ENCODE measurements at regions not wholly inside any gene's neighbourhood (a gene's known extent, or its start where the extent isn't known, plus 50 kb on each side); places are given as distances from the start of the nearest gene placed in this dataset.
"Not testable (repeated sequence)": the region's sequence is repeated elsewhere in the genome, so short reads cannot be mapped to it uniquely, and the experiment has no call there.

DNA sequence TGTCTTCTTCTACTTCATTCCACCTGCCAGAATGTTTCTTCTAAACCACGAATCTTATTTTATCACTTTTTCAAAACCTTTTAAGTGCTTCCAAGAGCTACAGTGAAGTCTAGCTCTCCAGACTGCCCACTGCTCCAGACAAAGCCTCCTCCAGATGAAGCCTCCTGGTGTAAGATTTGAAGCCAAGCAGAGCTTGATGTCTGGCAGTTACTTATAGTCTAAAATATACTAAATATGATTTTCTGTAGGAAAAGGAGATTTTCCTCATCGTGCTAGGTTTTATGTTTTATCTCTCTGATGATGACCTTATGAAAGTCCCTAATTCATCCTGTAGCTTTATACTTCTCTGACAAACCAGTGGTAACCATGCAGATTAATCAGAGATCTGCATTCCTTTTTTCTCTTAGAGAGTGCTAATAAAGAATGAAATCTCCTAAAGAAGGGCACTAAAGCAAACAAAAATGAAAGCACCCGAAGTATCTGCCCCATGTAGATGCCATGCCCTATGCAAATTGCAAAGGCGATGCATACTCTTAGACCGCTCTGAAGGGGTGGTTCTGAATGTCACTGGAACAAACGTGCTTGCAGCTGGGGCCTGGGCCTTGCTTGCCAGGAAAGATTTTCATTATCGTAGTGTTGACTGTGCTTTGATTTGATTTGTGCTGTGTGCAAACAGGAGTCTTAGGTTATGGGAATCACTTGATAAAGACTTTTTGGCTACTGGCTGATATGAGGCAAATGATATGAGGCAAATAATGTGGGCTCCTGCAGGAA, 314.2 kb downstream of the PID1 start:
- TF ChIP-seq JUND (IDR thresholded peaks at IDR 0.05; ENCODE audit: low read depth) = no peak
- in situ Hi-C loops (cut with HindIII; ENCODE audit: low pct_unique_long_range_greater_than_20kb, low sequenced_read_pairs) = no loop called here
- DNase-seq (ENCODE audit: low read depth in 1 of 2, low spot score in 1 of 2) = no peak

DNA sequence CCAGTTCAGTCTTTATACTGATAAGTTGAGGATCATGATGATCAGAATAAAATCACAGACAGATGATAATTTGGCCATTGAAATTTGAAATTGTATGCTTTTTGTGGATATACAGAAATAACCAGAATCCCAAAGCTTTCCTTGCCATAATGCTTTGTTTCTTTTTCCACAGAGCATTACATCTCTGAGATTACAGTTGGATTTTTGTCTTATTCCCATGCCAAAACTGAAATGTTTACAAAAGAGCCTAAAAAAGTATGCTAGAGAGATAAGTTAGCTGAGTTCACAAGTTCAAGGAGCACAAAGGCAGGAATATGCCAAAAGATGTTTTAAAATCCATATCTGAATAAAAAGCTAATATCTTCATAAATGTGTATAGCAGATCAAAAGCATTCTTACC, 321.3 kb downstream of the PID1 start:
- no peak for DNase-seq (ENCODE audit: low read depth in 1 of 2, low spot score in 1 of 2)
- TF ChIP-seq JUND (IDR thresholded peaks at IDR 0.05; ENCODE audit: low read depth) = no peak
- in situ Hi-C loops (cut with HindIII; ENCODE audit: low pct_unique_long_range_greater_than_20kb, low sequenced_read_pairs) = no loop called here

DNA sequence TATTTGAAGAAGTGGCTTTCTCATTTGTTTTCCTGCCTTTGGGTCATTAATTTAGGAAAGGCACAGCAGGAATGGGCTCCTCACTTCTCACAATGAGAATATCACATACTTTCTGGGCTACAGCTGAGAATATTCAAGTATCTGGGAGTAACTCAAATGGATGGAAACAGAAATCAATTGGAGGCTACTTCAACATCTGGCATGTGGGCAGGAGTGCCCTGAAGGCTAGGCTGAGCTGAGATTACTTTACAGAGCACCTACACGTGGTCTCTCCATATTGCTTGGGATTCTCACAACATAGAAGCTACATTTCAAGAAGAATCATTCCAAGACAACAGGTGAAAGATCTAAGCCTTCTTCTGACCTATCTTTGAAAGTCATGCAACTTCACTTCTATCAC, 325.4 kb downstream of the PID1 start:
- no peak for DNase-seq (ENCODE audit: low read depth in 1 of 2, low spot score in 1 of 2)
- in situ Hi-C loops (cut with HindIII; ENCODE audit: low pct_unique_long_range_greater_than_20kb, low sequenced_read_pairs) = no loop called here
- TF ChIP-seq JUND (IDR thresholded peaks at IDR 0.05; ENCODE audit: low read depth) = no peak

DNA sequence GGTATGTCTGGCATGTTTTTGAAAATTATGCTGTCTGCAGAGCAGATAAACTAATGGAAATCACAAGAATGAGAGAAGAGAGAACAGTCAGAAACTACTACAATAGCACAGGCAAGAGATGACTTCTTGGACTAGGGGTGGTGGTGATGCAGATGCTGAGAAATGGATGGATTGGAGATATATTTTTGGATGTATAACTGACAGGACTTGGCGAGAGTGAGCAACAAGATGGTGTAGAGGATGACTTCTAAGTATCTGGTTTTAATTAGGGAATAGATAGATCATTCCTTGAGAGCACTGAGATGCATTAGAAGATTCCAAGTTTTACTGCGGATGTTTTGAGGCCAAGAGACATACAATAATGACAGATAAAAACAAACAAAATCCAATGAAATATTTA, 328.2 kb downstream of the PID1 start:
- DNase-seq (ENCODE audit: low read depth in 1 of 2, low spot score in 1 of 2) = no peak
- TF ChIP-seq JUND (IDR thresholded peaks at IDR 0.05; ENCODE audit: low read depth) = no peak
- in situ Hi-C loops (cut with HindIII; ENCODE audit: low pct_unique_long_range_greater_than_20kb, low sequenced_read_pairs) = no loop called here

DNA sequence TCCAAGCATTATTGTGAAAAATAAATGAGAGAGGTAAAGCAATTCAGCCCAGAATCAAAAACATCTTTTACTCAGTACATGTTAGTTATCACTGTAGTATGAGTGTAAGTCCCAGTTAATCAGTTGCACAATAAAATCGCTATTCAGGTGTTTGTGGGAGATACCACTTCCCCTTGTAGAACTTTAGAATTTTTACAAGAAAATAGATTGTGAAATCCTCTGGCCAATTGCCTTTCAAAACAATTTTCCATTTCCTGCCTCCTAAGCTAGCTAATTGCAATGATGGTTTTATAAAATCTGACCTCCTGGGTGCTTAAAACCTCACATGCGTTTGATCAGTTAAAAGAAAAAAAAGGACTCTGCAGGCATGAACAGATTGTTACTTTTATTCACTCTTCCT, 332.5 kb downstream of the PID1 start:
- no peak for TF ChIP-seq JUND (IDR thresholded peaks at IDR 0.05; ENCODE audit: low read depth)
- DNase-seq (ENCODE audit: low read depth in 1 of 2, low spot score in 1 of 2) = no peak
- in situ Hi-C loops (cut with HindIII; ENCODE audit: low pct_unique_long_range_greater_than_20kb, low sequenced_read_pairs) = no loop called here

DNA sequence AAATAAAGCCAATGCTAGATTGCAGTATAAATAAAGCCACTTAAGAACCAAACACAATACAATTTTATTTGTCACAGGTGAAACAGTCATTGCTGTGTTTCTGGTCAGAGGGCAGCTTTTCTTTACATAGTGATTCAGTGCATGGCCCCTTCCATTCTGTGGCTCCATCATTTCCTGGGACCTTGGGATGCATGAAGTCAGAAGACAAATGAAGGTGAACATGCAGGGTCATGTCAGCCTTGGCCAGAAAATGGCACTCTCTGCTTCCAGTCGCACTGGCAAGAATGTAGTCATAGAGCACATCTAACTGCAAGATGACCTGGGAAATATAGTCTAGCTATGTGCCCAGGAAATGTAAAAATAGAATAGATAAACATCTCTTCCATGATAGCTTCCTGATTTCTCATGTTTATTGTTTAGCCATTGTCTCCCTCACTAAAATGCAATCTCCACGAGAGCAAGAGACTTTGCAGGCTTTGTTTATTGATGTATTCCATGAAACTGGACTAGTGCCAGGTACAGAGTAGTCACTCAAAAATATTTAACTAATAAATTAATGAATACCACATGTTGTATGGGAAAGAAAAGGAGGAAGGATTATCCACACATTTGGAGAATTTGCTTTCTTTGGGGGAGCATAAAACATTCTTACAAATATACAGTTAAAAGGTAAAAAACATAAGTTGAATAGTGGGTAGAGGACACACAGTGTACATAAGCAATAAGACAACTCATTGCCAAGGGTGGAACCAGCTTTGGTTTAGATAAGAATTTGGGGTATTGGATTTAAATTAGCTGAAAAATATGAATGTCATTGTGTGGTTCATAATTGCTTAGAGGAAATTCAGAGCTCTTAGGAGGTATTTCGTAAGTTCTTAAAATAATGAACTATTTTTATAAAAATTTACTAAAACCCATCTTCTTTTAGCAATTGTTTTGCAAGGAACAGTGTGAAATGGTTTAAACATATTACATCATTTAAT, 343.8 kb downstream of the PID1 start:
- no peak for DNase-seq (ENCODE audit: low read depth in 1 of 2, low spot score in 1 of 2)
- no peak for TF ChIP-seq JUND (IDR thresholded peaks at IDR 0.05; ENCODE audit: low read depth)
- in situ Hi-C loops (cut with HindIII; ENCODE audit: low pct_unique_long_range_greater_than_20kb, low sequenced_read_pairs) = no loop called here

DNA sequence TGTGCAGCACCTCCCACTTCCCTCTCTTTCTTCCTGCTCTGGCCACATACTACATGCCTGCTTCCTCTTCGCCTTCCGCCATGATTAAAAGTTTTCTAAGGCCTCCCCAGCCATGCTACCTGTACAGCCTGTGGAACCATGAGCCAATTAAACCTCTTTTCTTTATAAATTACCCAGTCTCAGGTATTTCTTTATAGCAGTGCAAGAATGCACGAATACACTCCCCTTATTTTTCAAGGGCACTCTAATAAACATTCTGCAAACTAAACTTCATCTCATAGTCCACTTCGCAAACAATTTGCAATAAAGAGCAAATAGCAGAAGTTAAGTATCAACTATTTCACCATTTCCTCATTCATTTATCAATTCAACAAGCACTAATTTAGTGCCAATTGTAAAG, 351.3 kb downstream of the PID1 start:
- no peak for TF ChIP-seq JUND (IDR thresholded peaks at IDR 0.05; ENCODE audit: low read depth)
- DNase-seq (ENCODE audit: low read depth in 1 of 2, low spot score in 1 of 2) = no peak
- in situ Hi-C loops (cut with HindIII; ENCODE audit: low pct_unique_long_range_greater_than_20kb, low sequenced_read_pairs) = no loop called here

DNA sequence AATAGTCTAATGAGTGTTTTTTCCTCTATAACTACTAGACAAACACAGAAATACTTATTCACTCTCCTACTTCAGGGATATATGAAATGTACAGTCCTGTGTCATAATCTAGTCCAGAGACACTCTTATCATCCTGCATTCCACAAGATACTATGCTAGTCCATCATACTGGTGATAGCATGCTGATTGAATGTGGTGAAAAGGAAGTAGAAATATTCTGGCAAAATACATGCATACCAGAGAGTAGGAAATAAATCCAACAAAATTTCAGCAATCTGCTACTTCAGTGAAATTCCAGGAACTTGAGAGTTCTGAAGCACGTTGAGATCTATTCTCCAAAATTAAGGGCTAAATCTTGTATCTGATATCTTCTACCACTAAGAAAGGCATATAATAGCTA, 353.9 kb downstream of the PID1 start:
- in situ Hi-C loops (cut with HindIII; ENCODE audit: low pct_unique_long_range_greater_than_20kb, low sequenced_read_pairs) = no loop called here
- TF ChIP-seq JUND (IDR thresholded peaks at IDR 0.05; ENCODE audit: low read depth) = no peak
- no peak for DNase-seq (ENCODE audit: low read depth in 1 of 2, low spot score in 1 of 2)

DNA sequence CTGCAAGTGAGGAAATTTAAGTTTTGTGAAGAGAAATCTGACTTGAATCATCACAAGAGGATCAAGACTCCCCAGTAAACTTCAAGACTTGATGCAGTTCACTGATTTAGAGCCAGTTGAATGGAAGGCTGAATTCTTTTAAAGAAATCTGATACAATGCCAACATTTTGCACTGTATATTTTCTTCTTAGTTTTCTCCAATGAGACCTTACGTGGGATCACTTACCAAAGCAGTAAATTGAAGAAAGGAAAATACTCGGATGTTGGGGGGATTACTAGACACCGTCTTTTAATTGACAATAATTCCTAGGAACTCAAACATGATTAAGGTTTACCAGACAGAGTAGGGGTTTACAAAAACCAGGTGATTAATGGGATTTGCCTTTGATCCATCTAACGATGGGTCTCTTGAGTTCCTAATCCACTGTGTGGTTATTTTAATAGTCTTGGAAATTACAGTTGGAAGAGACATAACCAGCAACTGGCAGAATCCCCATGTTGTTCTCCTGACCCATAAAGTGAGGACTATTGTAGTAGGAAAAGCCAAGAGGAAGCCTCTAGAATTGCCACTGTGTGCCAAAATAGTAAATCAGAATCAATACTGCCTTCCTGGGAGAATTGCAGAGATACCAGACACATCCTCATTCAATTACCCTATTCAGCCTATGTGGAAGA, 354.5 kb downstream of the PID1 start:
- in situ Hi-C loops (cut with HindIII; ENCODE audit: low pct_unique_long_range_greater_than_20kb, low sequenced_read_pairs) = no loop called here
- DNase-seq (ENCODE audit: low read depth in 1 of 2, low spot score in 1 of 2) = no peak
- no peak for TF ChIP-seq JUND (IDR thresholded peaks at IDR 0.05; ENCODE audit: low read depth)

DNA sequence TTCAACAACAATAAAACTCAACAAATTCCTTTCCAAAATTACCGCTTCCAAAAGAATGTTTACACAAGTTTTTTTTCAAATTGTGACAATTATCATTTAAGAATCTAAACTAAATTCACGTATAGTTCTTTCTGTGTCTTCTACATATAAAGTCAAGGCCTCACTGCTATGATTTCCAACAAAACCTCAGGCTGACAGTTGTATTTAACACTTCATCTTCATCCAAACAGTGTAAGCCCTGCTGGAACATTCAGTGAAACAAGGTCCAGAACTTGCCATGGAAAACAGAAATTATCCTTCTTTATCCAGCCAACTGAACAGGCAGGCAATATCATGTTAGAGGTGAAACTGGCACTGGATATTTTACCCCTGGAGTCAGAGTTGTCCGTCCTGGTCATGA, 357.9 kb downstream of the PID1 start:
- in situ Hi-C loops (cut with HindIII; ENCODE audit: low pct_unique_long_range_greater_than_20kb, low sequenced_read_pairs) = no loop called here
- TF ChIP-seq JUND (IDR thresholded peaks at IDR 0.05; ENCODE audit: low read depth) = no peak
- DNase-seq (ENCODE audit: low read depth in 1 of 2, low spot score in 1 of 2) = no peak

DNA sequence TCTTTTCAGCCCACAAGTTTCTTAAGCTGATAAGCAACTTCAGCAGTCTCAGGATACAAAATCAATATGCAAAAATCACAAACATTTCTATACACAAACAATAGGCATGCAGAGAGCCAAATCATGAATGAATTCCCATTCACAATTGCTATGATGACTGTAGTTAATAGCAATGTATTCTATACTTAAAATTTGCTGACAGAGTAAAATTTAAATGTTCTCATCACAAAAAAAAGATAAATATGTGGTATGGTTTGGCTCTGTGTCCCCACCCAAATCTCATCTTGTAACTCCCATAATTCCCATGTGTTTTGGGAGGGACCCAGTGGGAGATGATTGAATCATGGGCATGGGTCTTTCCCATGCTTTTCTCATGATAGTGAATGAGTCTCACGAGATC, 360.2 kb downstream of the PID1 start:
- in situ Hi-C loops (cut with HindIII; ENCODE audit: low pct_unique_long_range_greater_than_20kb, low sequenced_read_pairs) = not testable (repeated sequence)

DNA sequence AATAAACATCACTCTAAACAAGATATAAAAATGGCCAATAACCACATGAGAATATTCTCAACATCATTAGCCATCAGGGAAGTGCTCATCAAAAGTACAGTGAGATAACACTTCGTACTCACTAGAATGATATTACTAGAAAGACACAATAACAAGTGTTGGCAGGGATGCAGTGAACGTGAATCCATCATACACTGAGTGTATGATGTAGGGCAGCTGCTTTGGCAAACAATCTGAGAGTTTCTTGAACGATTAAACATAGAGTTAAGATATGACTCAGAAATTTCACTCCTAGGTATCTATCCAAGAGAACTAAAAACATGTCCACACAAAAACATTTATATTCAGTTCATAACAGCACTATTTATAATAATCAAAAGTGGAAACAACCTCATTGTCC, 368.9 kb downstream of the PID1 start:
- in situ Hi-C loops (cut with HindIII; ENCODE audit: low pct_unique_long_range_greater_than_20kb, low sequenced_read_pairs) = no loop called here
- no peak for TF ChIP-seq JUND (IDR thresholded peaks at IDR 0.05; ENCODE audit: low read depth)
- no peak for DNase-seq (ENCODE audit: low read depth in 1 of 2, low spot score in 1 of 2)

More for the DNA sequence above, 360.2 kb downstream of the PID1 start:
- DNase-seq (ENCODE audit: low read depth in 1 of 2, low spot score in 1 of 2) = not testable (repeated sequence)

DNA sequence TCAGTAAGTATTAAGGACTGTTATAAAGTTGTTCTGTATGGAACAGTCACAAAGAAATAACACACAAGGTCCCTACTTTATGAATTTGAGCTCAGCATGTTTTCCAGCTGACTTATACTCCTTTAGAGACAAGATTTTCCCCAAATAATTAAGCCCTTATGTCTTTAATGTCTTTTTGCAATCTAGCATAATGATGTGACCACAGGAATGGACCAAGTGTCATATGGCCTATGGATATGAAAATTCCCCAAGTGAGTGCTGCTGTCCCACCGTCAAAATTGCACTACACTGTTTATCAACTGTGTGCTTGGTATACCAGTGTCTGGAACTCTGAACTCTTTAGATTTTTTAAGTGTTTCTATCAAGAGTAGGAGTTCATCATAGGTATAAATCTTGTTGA, 369.6 kb downstream of the PID1 start:
- in situ Hi-C loops (cut with HindIII; ENCODE audit: low pct_unique_long_range_greater_than_20kb, low sequenced_read_pairs) = no loop called here
- no peak for DNase-seq (ENCODE audit: low read depth in 1 of 2, low spot score in 1 of 2)
- TF ChIP-seq JUND (IDR thresholded peaks at IDR 0.05; ENCODE audit: low read depth) = no peak

Data from T47D (cell line).